Thoracic aorta (tissue), 2 donors: ENCODE measurements at regions not wholly inside any gene's neighbourhood (a gene's known extent, or its start where the extent isn't known, plus 50 kb on each side); places are given as distances from the start of the nearest gene placed in this dataset.

Experiments used
- ATAC-seq: fragments of 150-250 bp; one replicate; pipeline ENCODE4 v1.8.0; 2017; ENCODE audit warnings: low read depth; ENCODE audit not compliant: insufficient number of reproducible peaks, low FRiP score
- DNase-seq: peaks from one replicate; pipeline ENCODE4 v3.0.0-alpha.2; 2020; ENCODE audit warnings: low spot score
- H3K27ac ChIP-seq, 2 donors: fragments of 200-600 bp; sonication (generic); 1 replicate in 1 of 2; 2 replicates in 1 of 2; pipeline ENCODE4 v1.5.1; 2016; ENCODE audit warnings: mild to moderate bottlenecking in 2 of 2, moderate library complexity in 2 of 2
- H3K27me3 ChIP-seq: fragments of 200-600 bp; sonication (generic); replicated peaks from 2 replicates; pipeline ENCODE4 v1.6.0; 2016; ENCODE audit warnings: mild to moderate bottlenecking; ENCODE audit not compliant: insufficient read depth
- H3K36me3 ChIP-seq: fragments of 200-600 bp; sonication (generic); one replicate; pipeline ENCODE4 v1.5.1; 2016
- H3K4me1 ChIP-seq, 2 donors: fragments of 200-600 bp; sonication (generic); 1 replicate in 1 of 2; 2 replicates in 1 of 2; pipeline versions ENCODE4 v1.5.1 to v1.6.0; 2016; ENCODE audit warnings: low read depth in 2 of 2, mild to moderate bottlenecking in 1 of 2; ENCODE audit not compliant: control insufficient read depth in 1 of 2
- H3K4me3 ChIP-seq: fragments of 200-600 bp; sonication (generic); 2 replicates; pipeline ENCODE4 v1.5.1; 2016; ENCODE audit warnings: mild to moderate bottlenecking
- H3K9me3 ChIP-seq: fragments of 200-600 bp; sonication (generic); 2 replicates; pipeline ENCODE4 v1.5.1; 2016
- CTCF ChIP-seq: fragments of 200-600 bp; sonication (generic); IDR thresholded peaks from one replicate; pipeline ENCODE4 v1.5.1; 2019; ENCODE audit warnings: antibody characterized with exemption

GRCh38 chr7:106163257-106163656 is 51.1 kb upstream of the SYPL1 start:
- Histone ChIP-seq H3K4me1 (peaks cover 19 to 31% of the 10 kb centered on the region in 2 donors), H3K9me3 (peaks cover 8% of the 10 kb centered on the region), H3K4me3 (no peak overlapping the region), H3K36me3 (no peaks in the 10 kb centered on the region), H3K27ac (no peak overlapping the region), H3K27me3 (no peaks in the 10 kb centered on the region)
- no peak for DNase-seq
- ATAC-seq, result no peak
- no peak for TF ChIP-seq CTCF
